SJCRH30 (cell line): ENCODE measurements at regions not wholly inside any gene's neighbourhood (a gene's known extent, or its start where the extent isn't known, plus 50 kb on each side); places are given as distances from the start of the nearest gene placed in this dataset.
A peak's percentile ranks its signal among the peaks of the same experiment; 100 is the strongest.

Experiments
- DNase-seq, 2 experiments: peaks; one replicate each; pipeline ENCODE4 v3.0.0-alpha.2; 2015 to 2020
- H3K27ac ChIP-seq: fragments of 250-450 bp; sonication (Bioruptor Pico); 2 replicates; pipeline ENCODE4 v1.5.1; 2020; ENCODE audit warnings: mild to moderate bottlenecking, moderate library complexity
- H3K27me3 ChIP-seq: fragments of 250-450 bp; sonication (Bioruptor Pico); 2 replicates; pipeline ENCODE4 v1.5.1; 2020; ENCODE audit warnings: mild to moderate bottlenecking, moderate library complexity
- H3K36me3 ChIP-seq: fragments of 250-450 bp; sonication (Bioruptor Pico); 2 replicates; pipeline ENCODE4 v1.5.1; 2020; ENCODE audit warnings: mild to moderate bottlenecking, moderate library complexity
- H3K4me1 ChIP-seq: fragments of 250-450 bp; sonication (Bioruptor Pico); 2 replicates; pipeline ENCODE4 v1.5.1; 2020; ENCODE audit warnings: mild to moderate bottlenecking, moderate library complexity
- H3K4me3 ChIP-seq: fragments of 250-450 bp; sonication (Bioruptor Pico); 2 replicates; pipeline ENCODE4 v1.5.1; 2020; ENCODE audit warnings: mild to moderate bottlenecking, moderate library complexity
- H3K9me3 ChIP-seq: fragments of 250-450 bp; sonication (Bioruptor Pico); replicated peaks from 2 replicates; pipeline ENCODE4 v1.5.1; 2020; ENCODE audit warnings: mild to moderate bottlenecking, moderate library complexity

DNA sequence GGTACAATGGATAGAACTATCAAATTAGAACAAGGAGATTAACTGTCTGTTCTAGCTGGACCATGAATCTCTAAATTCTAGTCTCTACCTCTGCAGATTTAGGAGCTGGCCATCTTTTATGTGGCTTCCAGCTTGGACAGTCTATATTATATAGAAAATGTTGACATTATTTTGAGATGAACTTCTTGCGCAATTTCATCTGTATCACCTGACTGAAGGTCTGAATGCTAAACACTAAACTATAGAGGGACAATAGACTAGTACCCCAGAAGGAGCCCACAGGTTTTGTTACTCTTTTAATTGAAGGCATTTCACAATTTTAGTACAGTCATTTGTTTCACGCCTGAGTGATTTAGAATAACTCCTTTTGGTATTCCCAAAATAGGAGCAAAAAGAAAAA is 222.4 kb upstream of the ANKRD30A start:
- Histone ChIP-seq H3K9me3 (no peaks in the 10 kb centered on the region), H3K4me3 (no peak overlapping the region), H3K4me1 (no peaks in the 10 kb centered on the region), H3K27me3 (no peaks in the 10 kb centered on the region), H3K36me3 (no peaks in the 10 kb centered on the region), H3K27ac (no peak overlapping the region)
- DNase-seq: no peak

DNA sequence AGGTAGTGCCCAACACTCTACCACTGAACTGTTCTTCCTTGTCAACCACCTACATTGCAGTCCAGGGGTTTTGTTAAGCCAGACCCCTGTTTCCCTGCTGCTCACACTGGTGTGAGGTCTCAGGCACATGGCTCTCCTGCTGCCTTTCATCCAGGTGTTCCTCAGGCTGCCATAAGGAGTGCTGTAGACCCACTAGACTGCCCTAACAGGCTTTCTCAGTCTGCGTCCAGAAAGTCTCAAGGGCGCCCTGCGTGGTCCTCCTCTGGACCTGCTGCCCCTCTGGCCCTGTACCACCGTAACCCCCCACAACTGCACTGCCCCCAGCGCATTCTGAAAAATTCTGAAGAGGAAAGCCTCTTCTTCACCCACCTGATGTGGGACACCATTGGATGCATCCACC is 225.7 kb upstream of the ANKRD30A start:
- Histone ChIP-seq H3K27ac (no peak overlapping the region), H3K36me3 (no peaks in the 10 kb centered on the region), H3K4me3 (no peak overlapping the region), H3K27me3 (no peaks in the 10 kb centered on the region), H3K4me1 (no peaks in the 10 kb centered on the region), H3K9me3 (no peaks in the 10 kb centered on the region)
- no peak for DNase-seq

DNA sequence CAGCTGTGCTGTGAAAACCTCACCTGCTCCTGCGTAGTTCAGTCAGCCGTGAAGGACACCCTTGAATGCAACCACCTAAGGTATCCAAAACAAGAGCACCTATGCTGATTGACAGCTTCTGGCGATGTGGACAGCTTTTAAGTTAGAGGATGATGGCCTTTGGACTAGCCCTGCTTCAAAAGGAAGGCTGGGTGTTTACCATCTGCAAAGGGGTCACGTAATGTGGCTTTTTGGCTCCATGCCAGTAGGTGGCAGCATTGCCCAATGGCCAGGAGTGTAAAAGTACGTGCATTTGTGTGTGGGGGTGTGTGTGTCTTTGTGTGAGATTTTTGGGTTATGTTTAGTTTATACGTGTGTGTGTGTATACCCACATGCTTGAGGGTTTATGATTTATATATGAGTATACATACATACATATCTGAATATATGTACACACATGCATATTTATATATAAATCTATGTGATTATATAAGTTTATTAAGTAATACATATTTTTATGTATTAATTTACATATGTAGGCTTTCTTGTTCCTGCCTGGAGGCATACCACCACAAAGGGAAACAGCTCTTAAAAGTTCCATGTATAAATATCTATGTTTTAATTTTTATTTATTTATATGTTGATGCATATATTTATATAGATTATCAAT is 236.3 kb upstream of the ANKRD30A start:
- no peaks in the 10 kb centered on the region for H3K9me3 ChIP-seq
- no peak overlapping the region for H3K27ac ChIP-seq
- H3K27me3 ChIP-seq: no peaks in the 10 kb centered on the region
- H3K4me3 ChIP-seq: no peak overlapping the region
- DNase-seq: peak; percentile 40 to 74
- H3K36me3 ChIP-seq: no peaks in the 10 kb centered on the region
- no peaks in the 10 kb centered on the region for H3K4me1 ChIP-seq

DNA sequence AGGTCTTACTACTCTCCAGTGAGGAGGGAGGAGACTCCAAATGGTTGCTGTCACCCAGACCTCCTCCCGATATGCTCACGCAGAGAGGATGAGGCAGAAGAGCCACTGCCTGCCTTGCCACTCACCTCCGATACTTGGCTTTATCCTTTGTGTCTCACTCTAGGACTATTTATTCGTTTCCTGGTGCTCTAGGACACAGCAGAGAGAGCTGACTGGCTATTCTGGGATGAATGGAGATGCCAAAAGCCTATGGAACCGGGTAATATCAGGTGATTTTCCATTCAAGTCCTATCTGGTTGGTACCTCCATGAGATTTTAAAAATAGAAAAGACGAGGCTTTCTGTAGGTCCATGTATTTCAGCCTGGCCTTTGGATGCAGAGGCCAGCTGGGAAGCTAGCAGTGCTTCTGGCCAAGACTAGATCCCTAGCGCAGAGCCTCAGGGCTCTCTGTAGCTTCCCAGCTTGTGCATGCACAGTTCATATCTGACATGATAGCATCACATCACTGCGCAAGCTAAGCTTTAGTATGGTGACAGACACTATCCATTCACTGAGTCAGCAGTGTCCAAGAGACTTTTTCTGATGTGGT is 239.0 kb upstream of the ANKRD30A start:
- no peak overlapping the region for H3K27ac ChIP-seq
- no peaks in the 10 kb centered on the region for H3K9me3 ChIP-seq
- H3K4me3 ChIP-seq: no peak overlapping the region
- no peaks in the 10 kb centered on the region for H3K4me1 ChIP-seq
- no peaks in the 10 kb centered on the region for H3K27me3 ChIP-seq
- DNase-seq: no peak
- no peaks in the 10 kb centered on the region for H3K36me3 ChIP-seq

DNA sequence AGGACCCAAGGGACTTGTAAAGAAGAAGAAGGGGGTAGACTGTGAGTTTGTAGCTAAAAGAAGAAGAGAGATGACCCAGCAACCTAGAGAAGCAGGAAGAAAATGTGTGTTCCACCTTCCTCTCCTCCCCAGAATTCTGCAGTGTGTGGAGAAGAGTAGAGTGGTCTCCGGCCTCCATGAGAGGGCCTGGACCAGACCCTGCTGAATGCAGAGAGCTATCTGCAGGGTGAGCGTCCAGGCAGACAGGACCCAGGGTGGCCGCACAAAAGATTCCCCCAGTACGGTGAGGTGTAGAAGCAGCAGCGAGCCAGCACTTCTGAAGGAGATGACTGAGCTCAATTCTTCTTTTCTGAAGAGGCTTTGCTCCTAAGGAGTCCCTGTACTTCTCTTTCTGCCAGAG is 239.7 kb upstream of the ANKRD30A start:
- no peaks in the 10 kb centered on the region for H3K9me3 ChIP-seq
- H3K36me3 ChIP-seq: no peaks in the 10 kb centered on the region
- no peaks in the 10 kb centered on the region for H3K4me1 ChIP-seq
- no peak overlapping the region for H3K27ac ChIP-seq
- H3K4me3 ChIP-seq: no peak overlapping the region
- no peaks in the 10 kb centered on the region for H3K27me3 ChIP-seq
- DNase-seq: no peak

DNA sequence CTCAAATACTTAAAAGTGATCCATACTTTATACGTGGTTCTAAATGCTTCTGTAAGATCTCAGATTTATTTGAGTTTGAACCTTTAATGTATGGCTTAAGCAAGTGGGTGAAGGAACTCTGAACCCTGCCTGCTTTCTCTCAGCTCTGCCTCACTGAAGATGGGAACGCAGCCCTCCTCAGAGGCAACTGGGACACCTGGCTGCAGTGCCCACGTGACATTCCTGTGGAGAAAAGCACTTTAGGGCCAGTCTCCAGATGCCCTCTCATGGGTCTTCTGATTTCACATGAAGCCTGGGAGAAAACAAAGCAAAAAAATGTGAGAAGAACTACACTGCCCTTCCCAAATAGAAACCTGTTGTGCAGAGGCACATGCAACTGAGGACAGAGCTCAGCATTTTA is 242.6 kb upstream of the ANKRD30A start:
- Histone ChIP-seq H3K9me3 (no peaks in the 10 kb centered on the region), H3K27me3 (no peaks in the 10 kb centered on the region), H3K4me3 (no peak overlapping the region), H3K36me3 (no peaks in the 10 kb centered on the region), H3K27ac (no peak overlapping the region), H3K4me1 (no peaks in the 10 kb centered on the region)
- DNase-seq: no peak

DNA sequence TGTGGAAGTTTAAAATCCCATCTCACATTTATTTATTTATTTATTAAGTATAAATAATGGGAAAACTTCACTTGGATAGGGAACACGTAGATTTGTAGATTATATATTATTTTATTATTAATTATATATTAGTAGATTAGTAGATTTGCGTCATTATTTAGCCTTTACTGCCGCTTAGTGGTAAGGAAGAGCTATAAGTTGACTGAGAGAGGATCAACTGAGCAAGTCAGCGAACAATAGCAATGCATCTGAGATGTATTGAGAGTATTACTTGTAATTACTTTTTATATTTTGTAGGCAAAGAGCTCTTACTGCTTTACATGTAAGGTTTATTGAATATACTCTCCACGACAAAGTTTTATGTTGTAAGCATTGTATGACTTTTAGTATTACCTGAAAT is 244.5 kb upstream of the ANKRD30A start:
- Histone ChIP-seq H3K4me1 (no peaks in the 10 kb centered on the region), H3K9me3 (no peaks in the 10 kb centered on the region), H3K4me3 (no peak overlapping the region), H3K27me3 (no peaks in the 10 kb centered on the region), H3K36me3 (no peaks in the 10 kb centered on the region), H3K27ac (no peak overlapping the region)
- DNase-seq: peak in 1 of 2 experiments; percentile 51

DNA sequence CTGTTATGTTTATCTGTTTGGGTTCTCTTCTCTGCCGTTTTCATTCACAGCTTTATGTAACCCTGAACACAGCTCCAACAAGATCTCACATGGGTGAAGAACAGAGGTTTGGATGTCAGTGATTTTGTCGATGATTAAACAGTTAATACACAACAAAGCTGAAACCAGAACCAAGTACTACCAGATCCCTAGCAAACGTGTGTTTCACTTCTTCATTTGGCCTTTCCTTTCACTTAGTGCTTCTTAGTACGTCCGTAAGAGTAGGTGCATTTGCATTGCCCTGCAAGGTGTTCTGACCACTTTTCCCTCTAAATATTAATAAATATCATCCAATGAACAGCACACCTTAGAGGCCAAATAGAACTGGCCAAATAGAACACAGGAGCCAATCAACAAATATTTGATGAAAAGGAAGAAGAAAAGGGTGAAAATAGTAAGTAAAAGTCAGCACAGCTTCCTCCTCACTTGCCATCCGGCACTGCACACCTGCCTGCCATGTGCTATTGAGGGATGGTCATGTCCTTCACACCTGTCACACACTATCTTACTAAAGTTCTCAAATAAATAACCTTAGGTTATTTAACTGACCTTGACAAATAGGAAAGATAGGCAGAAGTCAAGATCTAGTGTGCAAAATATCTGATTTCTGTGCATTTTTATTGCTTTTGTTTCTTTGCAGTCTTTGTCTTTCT is 252.6 kb upstream of the ANKRD30A start:
- no peak for DNase-seq
- Histone ChIP-seq H3K4me3 (no peak overlapping the region), H3K27ac (no peak overlapping the region), H3K9me3 (no peaks in the 10 kb centered on the region), H3K27me3 (no peaks in the 10 kb centered on the region), H3K4me1 (no peaks in the 10 kb centered on the region), H3K36me3 (no peaks in the 10 kb centered on the region)

DNA sequence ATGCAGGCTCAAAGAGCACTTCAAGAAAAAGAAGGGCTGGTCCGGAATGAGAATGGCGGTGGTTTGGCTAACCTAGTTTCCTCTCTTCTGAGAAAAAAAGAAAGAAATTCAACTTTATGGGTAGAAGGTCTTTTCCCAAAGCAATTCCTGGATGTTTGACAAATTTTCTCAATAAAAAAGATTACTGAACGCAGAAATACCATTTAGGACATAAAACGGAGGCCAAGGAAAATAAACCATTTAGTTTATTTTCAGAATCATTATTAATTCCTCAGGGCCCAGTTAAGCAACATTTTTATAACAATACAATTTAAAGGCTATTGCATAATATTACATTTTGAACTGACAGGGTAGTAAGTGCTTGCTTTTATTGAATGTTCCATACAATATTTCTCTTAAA is 284.6 kb upstream of the ANKRD30A start:
- Histone ChIP-seq H3K9me3 (no peaks in the 10 kb centered on the region), H3K4me3 (no peak overlapping the region), H3K27ac (no peak overlapping the region), H3K4me1 (no peaks in the 10 kb centered on the region), H3K36me3 (no peaks in the 10 kb centered on the region), H3K27me3 (no peaks in the 10 kb centered on the region)
- no peak for DNase-seq

DNA sequence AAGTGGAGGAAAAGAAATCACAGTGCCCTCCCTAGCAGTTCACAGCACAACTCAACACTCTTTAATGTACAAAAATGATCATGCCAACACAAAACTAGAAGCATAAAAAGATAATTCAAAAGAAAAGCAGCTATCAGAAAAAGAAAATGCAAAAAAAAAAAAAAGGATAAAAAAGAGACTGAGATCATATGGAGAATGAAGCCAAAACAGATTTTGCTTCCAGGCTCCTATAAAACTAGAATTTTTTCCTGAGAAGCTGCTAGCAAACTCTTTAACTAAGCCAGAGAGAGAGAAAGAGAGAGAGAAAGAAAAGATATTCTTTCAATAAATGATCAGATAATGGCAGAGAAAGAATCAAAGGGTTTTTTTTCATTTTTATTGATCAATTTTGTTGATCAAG is 288.0 kb upstream of the ANKRD30A start:
- Histone ChIP-seq H3K27ac (no peak overlapping the region), H3K4me1 (no peaks in the 10 kb centered on the region), H3K27me3 (no peaks in the 10 kb centered on the region), H3K36me3 (no peaks in the 10 kb centered on the region), H3K9me3 (no peaks in the 10 kb centered on the region), H3K4me3 (no peak overlapping the region)
- DNase-seq: no peak

DNA sequence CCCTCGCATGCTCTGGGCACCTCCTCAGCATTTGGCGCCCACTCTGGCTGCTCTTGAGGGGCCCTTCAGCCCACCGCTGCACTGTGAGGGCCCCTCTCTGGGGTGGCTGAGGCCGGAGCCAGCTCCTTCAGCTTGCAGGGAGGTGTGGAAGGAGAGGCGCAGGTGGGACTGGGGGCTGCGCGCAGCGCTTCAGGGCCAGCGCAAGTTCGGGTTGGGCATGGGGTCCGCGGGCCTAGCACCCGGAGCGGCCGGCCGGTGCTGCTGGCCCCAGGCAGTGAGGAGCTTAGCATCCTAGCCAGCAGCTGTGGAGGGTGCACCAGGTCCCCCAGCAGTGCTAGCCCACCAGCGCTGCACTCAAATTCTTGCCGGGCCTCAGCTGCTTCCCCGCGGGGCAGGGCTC is 305.6 kb upstream of the ANKRD30A start:
- no peak overlapping the region for H3K4me3 ChIP-seq
- H3K27ac ChIP-seq: no peak overlapping the region
- no peaks in the 10 kb centered on the region for H3K4me1 ChIP-seq
- H3K36me3 ChIP-seq: no peaks in the 10 kb centered on the region
- no peaks in the 10 kb centered on the region for H3K9me3 ChIP-seq
- no peaks in the 10 kb centered on the region for H3K27me3 ChIP-seq
- no peak for DNase-seq

DNA sequence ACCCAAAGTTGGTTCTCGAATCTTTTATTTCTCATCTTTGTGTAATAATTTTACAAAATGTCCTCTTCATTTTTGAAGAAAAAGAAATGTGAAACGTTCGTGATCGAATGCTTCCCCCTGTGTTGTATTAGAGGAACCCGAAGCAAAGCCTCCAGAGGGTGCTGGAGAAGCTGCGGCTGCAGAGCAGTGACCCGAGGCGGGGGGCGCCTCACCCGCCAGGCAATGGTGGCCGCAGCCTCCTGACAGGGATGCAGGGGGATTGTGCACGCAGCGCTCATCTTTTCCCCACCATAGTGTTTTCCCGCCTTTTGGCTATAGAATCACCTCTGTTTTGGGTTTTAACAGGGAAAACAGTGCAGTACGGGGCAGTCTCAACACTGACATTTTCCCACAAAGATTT is 307.5 kb upstream of the ANKRD30A start:
- Histone ChIP-seq H3K36me3 (no peaks in the 10 kb centered on the region), H3K4me3 (no peak overlapping the region), H3K27ac (no peak overlapping the region), H3K9me3 (no peaks in the 10 kb centered on the region), H3K27me3 (no peaks in the 10 kb centered on the region), H3K4me1 (no peaks in the 10 kb centered on the region)
- DNase-seq: no peak

DNA sequence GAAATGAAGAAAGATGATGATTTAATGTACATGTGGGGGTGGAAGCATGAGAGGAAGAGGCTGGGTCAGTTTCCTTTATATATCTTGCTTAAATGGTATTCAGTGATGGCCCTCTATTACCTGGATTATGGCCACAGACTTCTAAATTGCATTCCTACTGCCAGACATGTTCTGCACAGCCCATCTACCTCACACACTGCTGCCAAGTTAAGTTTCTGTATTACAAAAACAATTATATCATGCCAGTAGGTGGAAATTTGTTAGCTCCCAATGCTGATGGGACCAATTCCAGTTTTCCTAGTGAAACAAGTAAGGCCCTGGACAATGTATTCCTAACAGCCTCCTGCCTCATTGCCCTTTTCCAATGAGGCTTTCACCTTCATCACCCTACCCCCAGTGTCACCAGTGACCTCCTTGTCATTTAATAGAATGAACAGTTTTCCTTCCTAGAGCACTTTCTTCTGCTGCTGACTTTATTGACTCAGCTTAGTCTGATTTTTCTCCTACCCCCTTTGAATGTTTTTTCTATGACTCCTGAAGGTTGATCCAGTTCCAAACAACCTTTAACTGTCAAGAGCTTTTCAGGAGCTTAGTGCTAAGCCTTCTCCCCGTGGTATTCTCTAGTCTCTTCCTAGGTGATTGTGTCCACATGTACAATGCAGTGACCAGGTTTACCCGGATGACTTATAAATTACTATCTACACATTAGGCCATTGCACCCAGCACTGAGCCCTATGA is 316.6 kb upstream of the ANKRD30A start:
- H3K27ac ChIP-seq: no peak overlapping the region
- no peaks in the 10 kb centered on the region for H3K27me3 ChIP-seq
- no peak overlapping the region for H3K4me3 ChIP-seq
- no peaks in the 10 kb centered on the region for H3K4me1 ChIP-seq
- no peak for DNase-seq
- no peaks in the 10 kb centered on the region for H3K36me3 ChIP-seq
- H3K9me3 ChIP-seq: no peaks in the 10 kb centered on the region

DNA sequence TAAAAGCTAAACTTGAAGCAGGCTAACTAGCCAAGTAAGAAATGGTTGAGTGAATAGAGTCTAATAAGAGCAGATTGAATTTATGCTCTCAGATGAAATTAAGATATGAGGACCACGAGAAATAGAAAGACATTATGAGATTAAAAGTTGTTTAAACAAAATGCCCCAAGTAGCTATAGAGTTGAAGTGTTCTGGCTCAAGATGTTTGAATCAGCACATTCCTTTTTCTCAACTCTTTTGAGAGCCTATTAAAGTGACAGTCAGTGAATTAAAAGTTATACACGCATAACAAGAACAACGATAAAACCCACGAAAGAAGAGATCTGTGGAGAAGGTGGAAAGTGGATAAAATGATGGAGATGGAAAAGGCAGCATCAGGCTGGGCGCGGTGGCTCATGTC is 322.2 kb upstream of the ANKRD30A start:
- peak overlapping the region; percentile 31; the same call in 1 of the 2 replicates for H3K4me3 ChIP-seq
- H3K27ac ChIP-seq: no peak overlapping the region

DNA sequence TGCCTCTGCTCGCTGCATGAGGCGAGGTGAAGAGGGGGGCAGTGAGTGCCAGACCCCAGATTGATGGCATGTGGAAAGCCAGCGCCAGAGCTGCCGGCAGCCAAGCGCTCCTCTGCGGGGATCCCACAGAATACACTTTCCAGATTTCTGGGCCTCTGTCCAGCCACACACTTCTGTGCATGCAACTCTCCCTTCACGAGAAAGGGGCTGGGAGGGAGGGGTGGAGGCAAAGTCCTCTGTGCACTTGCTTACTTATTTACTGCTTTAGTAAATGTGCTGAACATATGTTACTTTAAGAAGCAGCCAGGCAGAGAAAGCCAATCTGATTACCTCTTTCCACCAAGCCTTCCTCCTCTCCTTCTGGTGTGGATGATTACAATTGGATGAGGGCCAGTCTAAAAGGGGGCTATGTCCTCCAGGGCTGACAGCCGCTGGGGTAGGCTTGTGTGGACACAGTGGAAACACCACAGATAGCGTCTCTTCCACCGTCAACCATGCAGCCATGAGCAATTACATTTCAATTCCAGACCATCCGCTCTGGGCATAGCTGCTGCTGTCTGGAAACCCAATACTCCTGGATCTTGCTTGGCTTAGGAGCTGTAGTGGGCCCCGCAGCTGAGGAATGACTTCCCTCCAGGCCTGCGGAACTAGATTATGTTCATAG is 322.8 kb upstream of the ANKRD30A start:
- Histone ChIP-seq H3K4me1 (peaks cover 3% of the 10 kb centered on the region; the same call in 1 of the 2 replicates), H3K27ac (no peak overlapping the region), H3K36me3 (no peaks in the 10 kb centered on the region), H3K4me3 (peak overlapping the region; percentile 31), H3K9me3 (no peaks in the 10 kb centered on the region), H3K27me3 (no peaks in the 10 kb centered on the region)
- DNase-seq: peak; percentile 59 to 72

More for the DNA sequence above, 322.2 kb upstream of the ANKRD30A start:
- H3K27me3 ChIP-seq: no peaks in the 10 kb centered on the region
- peaks cover 3% of the 10 kb centered on the region; the same call in 1 of the 2 replicates for H3K4me1 ChIP-seq
- DNase-seq: no peak
- H3K9me3 ChIP-seq: no peaks in the 10 kb centered on the region
- no peaks in the 10 kb centered on the region for H3K36me3 ChIP-seq
